Suprapubic skin (tissue), 4 donors: ENCODE measurements at regions not wholly inside any gene's neighbourhood (a gene's known extent, or its start where the extent isn't known, plus 50 kb on each side); places are given as distances from the start of the nearest gene placed in this dataset.

Source experiments
- DNase-seq, 2 donors: peaks; one replicate each; pipeline ENCODE4 v3.0.0-alpha.2; 2019; ENCODE audit warnings: low spot score in 2 of 2
- H3K27ac ChIP-seq: fragments of 200-600 bp; sonication (generic); one replicate; pipeline ENCODE4 v1.5.1; 2019
- H3K27me3 ChIP-seq: fragments of 200-600 bp; sonication (generic); one replicate; pipeline ENCODE4 v1.5.1; 2019
- H3K36me3 ChIP-seq: fragments of 200-600 bp; sonication (generic); one replicate; pipeline ENCODE4 v1.5.1; 2019
- H3K4me1 ChIP-seq: fragments of 200-600 bp; sonication (generic); one replicate; pipeline ENCODE4 v1.5.1; 2019
- H3K4me3 ChIP-seq: fragments of 200-600 bp; sonication (generic); one replicate; pipeline ENCODE4 v1.5.1; 2019; ENCODE audit warnings: mild to moderate bottlenecking
- H3K9me3 ChIP-seq: fragments of 200-600 bp; sonication (generic); one replicate; pipeline ENCODE4 v1.5.1; 2019
- EP300 ChIP-seq: sonication (generic); formaldehyde crosslinking; IDR thresholded peaks from one replicate; pipeline ENCODE4 v1.6.1; 2017; ENCODE audit warnings: antibody characterized with exemption
- POLR2A ChIP-seq, 2 donors: fragments of 450-650 bp; IDR thresholded peaks; one replicate each; pipeline ENCODE4 v1.6.1; 2017; ENCODE audit warnings: antibody characterized with exemption in 2 of 2, mild to moderate bottlenecking in 2 of 2, moderate library complexity in 2 of 2
- POLR2AphosphoS5 ChIP-seq, 3 donors: sonication (generic); formaldehyde crosslinking; IDR thresholded peaks; one replicate each; pipeline ENCODE4 v1.6.1; 2017; ENCODE audit warnings: antibody characterized with exemption in 3 of 3
- WGBS: methylation state at CpG from one replicate; pipeline ENCODE4 v1.1.5; 2018; 5-methylcytosine and 5-hydroxymethylcytosine counted together
- TF ChIP-seq, protein P1 (sequence below), 2 donors: fragments of 200-600 bp in 1 of 2; fragments of 450-650 bp in 1 of 2; sonication (generic) in 1 of 2; IDR thresholded peaks; one replicate each; pipeline ENCODE4 v1.5.1; 2016 to 2019; ENCODE audit warnings: antibody characterized with exemption in 2 of 2, mild to moderate bottlenecking in 1 of 2, moderate library complexity in 1 of 2

DNA sequence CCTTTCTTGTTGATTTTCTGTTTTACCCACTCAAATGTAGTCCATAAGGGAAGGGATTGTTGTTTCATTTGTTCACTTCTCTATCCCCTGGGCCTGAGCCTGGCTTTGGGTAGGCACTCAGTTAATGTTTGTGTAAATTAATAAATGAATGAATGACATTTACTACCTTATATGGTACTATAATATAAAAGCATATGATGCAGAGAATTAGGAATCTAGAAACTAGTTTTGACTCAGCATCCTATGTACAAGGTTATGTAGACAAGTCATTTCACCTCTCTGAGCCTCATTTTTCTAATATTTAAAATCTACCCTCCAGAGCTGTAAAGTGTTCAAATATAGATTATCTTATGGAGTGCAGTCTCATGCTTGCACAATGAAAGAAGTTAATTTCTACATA lies 68.9 kb upstream of the S1PR1 start:
- TF ChIP-seq POLR2AphosphoS5 (IDR thresholded peaks at IDR 0.05) = no peak
- TF ChIP-seq, protein P1, sequence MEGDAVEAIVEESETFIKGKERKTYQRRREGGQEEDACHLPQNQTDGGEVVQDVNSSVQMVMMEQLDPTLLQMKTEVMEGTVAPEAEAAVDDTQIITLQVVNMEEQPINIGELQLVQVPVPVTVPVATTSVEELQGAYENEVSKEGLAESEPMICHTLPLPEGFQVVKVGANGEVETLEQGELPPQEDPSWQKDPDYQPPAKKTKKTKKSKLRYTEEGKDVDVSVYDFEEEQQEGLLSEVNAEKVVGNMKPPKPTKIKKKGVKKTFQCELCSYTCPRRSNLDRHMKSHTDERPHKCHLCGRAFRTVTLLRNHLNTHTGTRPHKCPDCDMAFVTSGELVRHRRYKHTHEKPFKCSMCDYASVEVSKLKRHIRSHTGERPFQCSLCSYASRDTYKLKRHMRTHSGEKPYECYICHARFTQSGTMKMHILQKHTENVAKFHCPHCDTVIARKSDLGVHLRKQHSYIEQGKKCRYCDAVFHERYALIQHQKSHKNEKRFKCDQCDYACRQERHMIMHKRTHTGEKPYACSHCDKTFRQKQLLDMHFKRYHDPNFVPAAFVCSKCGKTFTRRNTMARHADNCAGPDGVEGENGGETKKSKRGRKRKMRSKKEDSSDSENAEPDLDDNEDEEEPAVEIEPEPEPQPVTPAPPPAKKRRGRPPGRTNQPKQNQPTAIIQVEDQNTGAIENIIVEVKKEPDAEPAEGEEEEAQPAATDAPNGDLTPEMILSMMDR (IDR thresholded peaks at IDR 0.05) = no peak
- no peak for TF ChIP-seq EP300
- TF ChIP-seq POLR2A (IDR thresholded peaks at IDR 0.05) = no peak
- no peak overlapping the region for H3K27ac ChIP-seq
- H3K4me1 ChIP-seq = no peaks in the 10 kb centered on the region
- no peaks in the 10 kb centered on the region for H3K27me3 ChIP-seq
- DNase-seq = no peak
- no peak overlapping the region for H3K4me3 ChIP-seq
- no peaks in the 10 kb centered on the region for H3K9me3 ChIP-seq
- no peaks in the 10 kb centered on the region for H3K36me3 ChIP-seq

DNA sequence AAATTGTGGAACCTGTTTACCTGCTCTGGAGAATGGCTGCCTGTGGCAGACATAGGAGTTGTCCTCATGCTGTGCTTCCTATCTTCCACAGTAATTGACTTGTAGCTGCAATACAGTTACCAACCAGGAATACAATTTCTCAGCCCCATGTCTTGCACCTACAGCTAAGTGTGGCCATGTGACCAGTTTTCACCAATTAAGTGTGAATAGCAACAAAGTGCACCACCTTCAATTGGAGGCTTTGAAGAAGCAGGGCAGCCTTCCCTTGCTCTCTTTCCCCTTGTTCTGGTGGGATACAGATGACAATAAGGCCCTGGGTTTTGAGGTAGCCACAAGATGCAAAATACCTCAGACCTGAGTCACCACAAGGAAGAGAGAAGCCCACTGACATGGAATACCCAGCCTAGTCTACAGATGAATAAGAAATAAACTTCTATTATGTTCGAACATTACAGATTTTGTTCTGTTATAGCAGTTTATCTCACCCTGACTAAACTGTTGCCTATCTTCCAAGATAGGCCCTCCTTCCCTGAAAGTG lies 70.2 kb upstream of the S1PR1 start:
- no peaks in the 10 kb centered on the region for H3K9me3 ChIP-seq
- H3K27me3 ChIP-seq = no peaks in the 10 kb centered on the region
- no peaks in the 10 kb centered on the region for H3K4me1 ChIP-seq
- no peaks in the 10 kb centered on the region for H3K36me3 ChIP-seq
- DNase-seq = no peak
- 92% methylated on average over 1 of the region's 1 CpG for WGBS
- H3K27ac ChIP-seq = no peak overlapping the region
- TF ChIP-seq POLR2A (IDR thresholded peaks at IDR 0.05) (no peak), EP300 (no peak), POLR2AphosphoS5 (IDR thresholded peaks at IDR 0.05) (no peak)
- TF ChIP-seq, protein P1 (IDR thresholded peaks at IDR 0.05) = no peak
- H3K4me3 ChIP-seq = no peak overlapping the region

DNA sequence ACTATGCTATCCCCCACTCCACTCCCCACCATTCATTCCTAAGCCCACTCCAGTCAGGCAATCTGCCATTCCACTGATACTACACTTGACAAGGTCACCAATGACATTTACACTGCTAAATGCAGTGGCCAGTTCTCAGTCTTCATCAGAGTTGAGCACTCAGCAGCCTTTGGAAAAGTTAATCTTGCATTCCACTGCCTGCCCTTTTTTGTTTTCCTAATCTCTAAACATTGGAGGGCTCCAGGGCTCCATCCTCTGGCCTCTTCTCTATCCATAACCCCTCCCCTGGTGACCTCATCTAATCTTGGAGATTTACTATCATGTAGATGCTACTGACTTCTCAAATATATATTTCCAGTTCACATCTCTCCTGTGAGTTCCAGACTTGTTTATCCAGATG lies 70.9 kb upstream of the S1PR1 start:
- Histone ChIP-seq H3K36me3 (no peaks in the 10 kb centered on the region), H3K27ac (no peak overlapping the region), H3K27me3 (no peaks in the 10 kb centered on the region), H3K4me3 (no peak overlapping the region), H3K9me3 (no peaks in the 10 kb centered on the region), H3K4me1 (no peaks in the 10 kb centered on the region)
- TF ChIP-seq POLR2A (IDR thresholded peaks at IDR 0.05) (no peak), EP300 (no peak), POLR2AphosphoS5 (IDR thresholded peaks at IDR 0.05) (no peak)
- TF ChIP-seq, protein P1 (IDR thresholded peaks at IDR 0.05) = no peak
- no peak for DNase-seq

DNA sequence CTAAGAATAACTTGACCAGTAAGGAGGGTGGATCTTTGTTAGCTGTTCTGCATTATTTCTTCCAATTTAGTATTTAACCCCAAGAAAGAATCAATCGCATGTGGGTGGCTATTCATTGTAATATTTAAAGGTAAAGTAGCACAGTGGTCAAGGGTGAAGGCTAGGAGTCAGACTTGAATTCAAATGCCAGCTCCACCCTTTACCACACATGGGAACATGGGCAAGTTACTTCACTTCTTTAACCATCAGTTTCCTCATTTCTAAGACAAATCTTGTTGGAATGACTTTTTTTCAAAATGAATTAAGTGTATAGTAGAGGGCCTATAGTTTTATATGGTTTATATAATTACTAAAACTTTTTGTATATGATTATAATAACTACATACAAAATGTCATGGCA lies 71.3 kb upstream of the S1PR1 start:
- no peak for DNase-seq
- Histone ChIP-seq H3K36me3 (no peaks in the 10 kb centered on the region), H3K27ac (no peak overlapping the region), H3K27me3 (no peaks in the 10 kb centered on the region), H3K4me3 (no peak overlapping the region), H3K9me3 (no peaks in the 10 kb centered on the region), H3K4me1 (no peaks in the 10 kb centered on the region)
- WGBS = 79% methylated on average over 1 of the region's 1 CpG
- TF ChIP-seq, protein P1 (IDR thresholded peaks at IDR 0.05) = no peak
- TF ChIP-seq POLR2A (IDR thresholded peaks at IDR 0.05) (no peak), EP300 (no peak), POLR2AphosphoS5 (IDR thresholded peaks at IDR 0.05) (no peak)

DNA sequence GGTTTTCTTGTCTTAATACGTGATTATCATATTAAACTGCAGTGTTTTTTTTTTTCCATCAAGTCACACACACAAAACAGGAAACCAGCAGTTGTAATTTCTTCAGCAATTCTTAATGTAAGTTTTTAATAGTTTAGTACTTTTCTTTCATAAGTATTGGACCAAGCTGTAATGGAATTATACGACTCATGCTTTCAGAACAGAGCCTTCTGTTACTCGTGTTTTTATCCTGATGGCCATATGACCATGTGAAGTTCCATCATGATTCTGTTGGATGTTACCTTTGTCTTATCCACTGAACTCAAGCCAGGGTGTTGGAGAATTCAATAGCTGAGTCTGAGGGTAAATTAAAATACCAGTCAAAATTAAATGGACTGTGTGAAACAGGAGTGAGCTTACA lies 72.0 kb upstream of the S1PR1 start:
- no peaks in the 10 kb centered on the region for H3K9me3 ChIP-seq
- no peak for DNase-seq
- 76% methylated on average over 3 of the region's 3 CpGs for WGBS

More for the DNA sequence above, 72.0 kb upstream of the S1PR1 start:
- H3K27ac ChIP-seq = no peak overlapping the region
- H3K4me1 ChIP-seq = no peaks in the 10 kb centered on the region
- H3K36me3 ChIP-seq = no peaks in the 10 kb centered on the region
- no peak overlapping the region for H3K4me3 ChIP-seq
- TF ChIP-seq POLR2AphosphoS5 (IDR thresholded peaks at IDR 0.05) (no peak), EP300 (no peak), POLR2A (IDR thresholded peaks at IDR 0.05) (no peak)
- TF ChIP-seq, protein P1 (IDR thresholded peaks at IDR 0.05) = no peak
- no peaks in the 10 kb centered on the region for H3K27me3 ChIP-seq
